ENCODE measurements at regions not wholly inside any gene's neighbourhood (a gene's known extent, or its start where the extent isn't known, plus 50 kb on each side); places are given as distances from the start of the nearest gene placed in this dataset.

DNA sequence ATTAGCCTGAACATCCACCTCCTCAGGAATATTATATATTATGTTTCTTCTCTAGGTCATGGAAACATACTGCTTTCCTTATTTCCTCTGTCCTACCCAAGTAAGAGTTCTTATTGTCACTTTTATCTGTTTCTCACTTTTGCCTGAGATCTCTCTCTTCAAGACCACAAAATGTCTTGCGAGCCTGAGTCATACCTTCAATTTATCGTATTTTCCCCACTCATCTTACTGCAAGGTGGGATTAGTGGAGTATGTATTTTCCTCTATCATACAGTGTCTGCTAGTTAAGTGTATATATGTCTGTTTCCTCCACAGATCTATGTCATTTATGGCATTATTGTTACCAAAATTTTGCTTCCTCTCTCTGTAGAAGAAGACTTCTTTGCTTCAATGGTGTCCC, 124.5 kb downstream of the EIF4E start:
- Mint-ChIP-seq H3K36me3 (ENCODE audit: low read depth) (no peaks in the 10 kb centered on the region), H3K4me1 (peaks cover 9% of the 10 kb centered on the region), H3K9me3 (peaks cover 1% of the 10 kb centered on the region), H3K4me3 (no peak overlapping the region), H3K27ac (no peak overlapping the region), H3K27me3 (ENCODE audit: low read depth) (peaks cover 11% of the 10 kb centered on the region)
- TF ChIP-seq, protein P1, sequence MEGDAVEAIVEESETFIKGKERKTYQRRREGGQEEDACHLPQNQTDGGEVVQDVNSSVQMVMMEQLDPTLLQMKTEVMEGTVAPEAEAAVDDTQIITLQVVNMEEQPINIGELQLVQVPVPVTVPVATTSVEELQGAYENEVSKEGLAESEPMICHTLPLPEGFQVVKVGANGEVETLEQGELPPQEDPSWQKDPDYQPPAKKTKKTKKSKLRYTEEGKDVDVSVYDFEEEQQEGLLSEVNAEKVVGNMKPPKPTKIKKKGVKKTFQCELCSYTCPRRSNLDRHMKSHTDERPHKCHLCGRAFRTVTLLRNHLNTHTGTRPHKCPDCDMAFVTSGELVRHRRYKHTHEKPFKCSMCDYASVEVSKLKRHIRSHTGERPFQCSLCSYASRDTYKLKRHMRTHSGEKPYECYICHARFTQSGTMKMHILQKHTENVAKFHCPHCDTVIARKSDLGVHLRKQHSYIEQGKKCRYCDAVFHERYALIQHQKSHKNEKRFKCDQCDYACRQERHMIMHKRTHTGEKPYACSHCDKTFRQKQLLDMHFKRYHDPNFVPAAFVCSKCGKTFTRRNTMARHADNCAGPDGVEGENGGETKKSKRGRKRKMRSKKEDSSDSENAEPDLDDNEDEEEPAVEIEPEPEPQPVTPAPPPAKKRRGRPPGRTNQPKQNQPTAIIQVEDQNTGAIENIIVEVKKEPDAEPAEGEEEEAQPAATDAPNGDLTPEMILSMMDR (IDR thresholded peaks at IDR 0.05; ENCODE audit: unreplicated experiment in 3 of 3) = no peak

DNA sequence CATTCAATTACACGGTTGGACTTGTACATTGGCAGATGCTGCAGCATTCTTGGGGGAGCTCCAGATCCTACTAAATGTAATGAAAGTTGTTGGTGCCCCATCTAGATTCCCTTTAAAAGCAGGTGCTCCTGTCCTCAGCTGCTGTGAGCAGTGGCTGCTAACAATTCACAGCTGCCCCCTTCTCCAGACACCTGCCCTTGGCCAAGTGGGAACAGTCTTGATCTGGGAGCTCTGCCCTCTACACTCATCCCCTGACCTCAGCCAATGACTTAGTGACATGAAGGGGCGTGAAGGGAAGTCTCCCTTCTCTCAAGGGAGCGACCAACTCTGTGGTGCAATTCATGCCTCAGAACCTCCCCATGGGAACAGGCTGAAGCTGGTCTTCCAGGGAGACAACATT, 125.7 kb downstream of the EIF4E start:
- Mint-ChIP-seq H3K27me3 (ENCODE audit: low read depth) (peaks cover 11% of the 10 kb centered on the region), H3K27ac (peak overlapping the region in 1 of 3 experiments; percentile 43), H3K4me1 (peaks cover 9% of the 10 kb centered on the region), H3K9me3 (peaks cover 2% of the 10 kb centered on the region), H3K36me3 (ENCODE audit: low read depth) (no peaks in the 10 kb centered on the region), H3K4me3 (no peak overlapping the region)
- TF ChIP-seq, protein P1 (IDR thresholded peaks at IDR 0.05; ENCODE audit: unreplicated experiment in 3 of 3) = no peak

DNA sequence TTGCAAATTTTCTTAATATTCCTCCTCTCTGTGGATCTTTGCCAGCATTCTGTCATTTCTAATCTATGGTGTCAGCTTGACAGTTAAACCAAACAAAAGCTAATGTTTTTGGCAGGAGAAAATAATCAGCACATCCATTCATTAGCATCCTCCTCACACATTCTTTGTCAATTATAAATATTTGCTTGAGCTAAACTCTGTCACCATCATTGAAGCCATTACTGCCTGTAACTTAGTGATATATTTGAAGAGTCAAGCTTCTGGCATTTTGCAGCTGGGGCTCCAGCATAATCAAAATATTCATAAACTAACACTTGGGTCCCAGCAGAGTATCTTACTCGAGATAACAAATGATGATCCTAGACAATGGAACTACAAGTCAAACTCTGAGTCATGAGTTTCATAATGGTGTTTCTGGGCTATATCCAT, 126.1 kb downstream of the EIF4E start:
- peaks cover 9% of the 10 kb centered on the region for H3K4me1 Mint-ChIP-seq
- peaks cover 11% of the 10 kb centered on the region for H3K27me3 Mint-ChIP-seq (ENCODE audit: low read depth)
- TF ChIP-seq, protein P1 (IDR thresholded peaks at IDR 0.05; ENCODE audit: unreplicated experiment in 3 of 3) = no peak
- no peaks in the 10 kb centered on the region for H3K36me3 Mint-ChIP-seq (ENCODE audit: low read depth)
- peaks cover 2% of the 10 kb centered on the region for H3K9me3 Mint-ChIP-seq
- H3K27ac Mint-ChIP-seq = peak overlapping the region in 1 of 3 experiments; percentile 43
- H3K4me3 Mint-ChIP-seq = no peak overlapping the region

DNA sequence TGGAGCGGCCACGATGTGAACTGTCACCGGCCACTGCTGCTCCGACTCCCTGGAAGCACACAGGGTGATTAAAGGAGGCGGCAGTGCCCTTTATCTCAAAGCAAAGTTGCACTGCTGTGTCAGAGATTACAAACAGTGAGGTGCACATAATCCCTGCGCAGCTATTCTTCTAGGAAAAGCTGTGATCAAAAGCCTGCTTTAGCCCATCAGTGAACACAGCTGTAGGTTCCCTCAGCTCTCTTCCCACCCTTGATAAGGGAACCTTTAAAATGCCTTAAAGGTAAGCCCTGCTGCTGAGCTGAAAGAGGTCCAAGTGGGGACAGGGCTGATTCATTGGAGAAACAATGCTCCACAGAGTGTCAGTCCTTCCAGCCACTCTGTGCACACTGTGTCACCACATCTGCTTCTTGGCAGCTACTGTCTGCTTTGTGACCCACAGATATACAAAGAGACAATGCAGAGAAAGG, 127.6 kb downstream of the EIF4E start:
- H3K27me3 Mint-ChIP-seq (ENCODE audit: low read depth) = peaks cover 11% of the 10 kb centered on the region
- H3K4me1 Mint-ChIP-seq = peaks cover 9% of the 10 kb centered on the region
- H3K27ac Mint-ChIP-seq = no peak overlapping the region
- peaks cover 2% of the 10 kb centered on the region for H3K9me3 Mint-ChIP-seq
- H3K36me3 Mint-ChIP-seq (ENCODE audit: low read depth) = no peaks in the 10 kb centered on the region
- TF ChIP-seq, protein P1 (IDR thresholded peaks at IDR 0.05; ENCODE audit: unreplicated experiment in 3 of 3) = no peak
- H3K4me3 Mint-ChIP-seq = no peak overlapping the region

DNA sequence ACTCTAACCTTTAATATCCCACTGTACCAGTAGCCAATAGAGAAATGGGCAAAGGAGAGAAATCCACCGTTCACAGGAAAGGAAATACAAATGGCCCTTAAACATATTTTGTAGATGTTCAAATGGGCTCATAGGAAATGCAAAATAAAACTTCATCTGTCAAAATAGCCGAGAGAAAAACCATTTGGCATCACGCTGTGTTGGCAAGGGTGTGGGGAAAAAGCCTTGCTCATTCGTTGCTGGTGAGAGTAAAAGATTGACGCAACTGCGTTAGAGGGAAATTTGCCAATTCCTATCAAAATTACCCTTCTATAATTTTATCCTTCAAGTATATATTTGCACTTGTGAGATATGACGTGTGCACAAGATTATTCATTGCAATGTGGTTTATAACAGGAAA, 131.9 kb downstream of the EIF4E start:
- no peaks in the 10 kb centered on the region for H3K36me3 Mint-ChIP-seq (ENCODE audit: low read depth)
- no peaks in the 10 kb centered on the region for H3K27me3 Mint-ChIP-seq (ENCODE audit: low read depth)
- TF ChIP-seq, protein P1 (IDR thresholded peaks at IDR 0.05; ENCODE audit: unreplicated experiment in 3 of 3) = no peak
- no peak overlapping the region for H3K27ac Mint-ChIP-seq
- no peak overlapping the region for H3K4me3 Mint-ChIP-seq
- no peaks in the 10 kb centered on the region for H3K4me1 Mint-ChIP-seq
- H3K9me3 Mint-ChIP-seq = peaks cover 2% of the 10 kb centered on the region

DNA sequence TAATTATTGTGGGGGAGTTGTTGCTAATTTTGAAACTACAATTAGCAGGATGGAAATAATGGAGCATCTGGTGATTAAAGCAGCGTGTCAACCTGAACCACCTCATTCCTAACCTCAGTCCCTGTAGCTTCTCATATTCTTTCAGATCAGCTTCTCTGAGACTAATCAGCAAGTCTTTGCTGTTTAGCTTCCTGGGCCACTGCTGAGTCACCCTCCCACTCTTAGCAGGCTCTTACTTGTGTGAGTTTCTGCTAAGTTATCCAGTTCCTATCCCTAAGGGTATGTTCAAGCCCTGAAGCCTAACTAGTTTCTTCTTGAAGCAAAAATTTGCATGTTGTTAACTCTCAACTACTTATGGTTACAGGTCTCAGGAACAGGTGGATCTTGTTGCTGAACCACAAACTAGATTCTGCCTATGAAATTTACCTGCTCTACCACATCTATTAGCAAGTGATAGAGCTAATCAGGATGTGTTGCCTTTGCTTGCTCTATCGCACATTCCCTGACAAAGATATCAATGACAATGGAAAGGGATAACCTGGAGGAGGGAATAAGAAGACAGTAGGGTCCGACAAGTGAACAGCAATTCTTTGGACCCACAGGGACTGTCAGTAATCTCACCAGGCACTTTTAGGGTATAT, 134.2 kb downstream of the EIF4E start:
- Mint-ChIP-seq H3K4me1 (no peaks in the 10 kb centered on the region), H3K27me3 (ENCODE audit: low read depth) (no peaks in the 10 kb centered on the region), H3K9me3 (peaks cover 2% of the 10 kb centered on the region), H3K36me3 (ENCODE audit: low read depth) (no peaks in the 10 kb centered on the region), H3K4me3 (no peak overlapping the region), H3K27ac (peak overlapping the region in 1 of 3 experiments; percentile 8)
- TF ChIP-seq, protein P1 (IDR thresholded peaks at IDR 0.05; ENCODE audit: unreplicated experiment in 3 of 3) = no peak

Data from nephron (organoid).